ENCODE measurements at regions not wholly inside any gene's neighbourhood (a gene's known extent, or its start where the extent isn't known, plus 50 kb on each side); places are given as distances from the start of the nearest gene placed in this dataset.

GRCh38 chr2:183868153-183868552 lies 730.2 kb upstream of the ZNF804A start:
- no peaks in the 10 kb centered on the region for H3K79me2 ChIP-seq (replicated peaks; ENCODE audit: insufficient read depth)
- H3K4me3 Mint-ChIP-seq, result no peak overlapping the region
- no peak overlapping the region for H3K4me2 ChIP-seq
- TF ChIP-seq JUNB (IDR thresholded peaks at IDR 0.05; ENCODE audit: unreplicated experiment) (no peak), STAT1 (IDR thresholded peaks at IDR 0.05; ENCODE audit: unreplicated experiment) (no peak), ETS1 (IDR thresholded peaks at IDR 0.05) (no peak), ZNF331 (CRISPR knock-in tag; IDR thresholded peaks at IDR 0.05; ENCODE audit: low read depth) (no peak), CTCF (conservative IDR thresholded peaks at IDR 0.05; ENCODE audit: low read depth in 2 of 2) (no peak), EZH2 (IDR thresholded peaks at IDR 0.05; ENCODE audit: low read depth, unreplicated experiment) (no peak), ZNF462 (CRISPR knock-in tag; IDR thresholded peaks at IDR 0.05) (no peak), CREB1 (CRISPR knock-in tag; IDR thresholded peaks at IDR 0.05; ENCODE audit: low read depth) (no peak), POLR2AphosphoS5 (IDR thresholded peaks at IDR 0.05; ENCODE audit: low read depth) (no peak), NANOG (IDR thresholded peaks at IDR 0.05; ENCODE audit: borderline replicate concordance) (no peak), ZNF114 (CRISPR knock-in tag; IDR thresholded peaks at IDR 0.05) (no peak), REST (IDR thresholded peaks at IDR 0.05; ENCODE audit: unreplicated experiment) (no peak), EZH2phosphoT487 (IDR thresholded peaks at IDR 0.05; ENCODE audit: unreplicated experiment) (no peak)
- ATAC-seq (no peak), DNase-seq (ENCODE audit: low spot score) (no peak)
- H3K4me3 ChIP-seq, result no peak overlapping the region
- no peaks in the 10 kb centered on the region for H4K20me1 ChIP-seq (replicated peaks; ENCODE audit: insufficient read depth)
- no peaks in the 10 kb centered on the region for H3K4me1 Mint-ChIP-seq
- no peak overlapping the region for H2AFZ ChIP-seq
- H3K27me3 ChIP-seq (ENCODE audit: insufficient read depth), result no peaks in the 10 kb centered on the region
- no peak overlapping the region for H3K27ac ChIP-seq (ENCODE audit: low read depth)
- H3K27ac Mint-ChIP-seq, result no peak overlapping the region
- no peaks in the 10 kb centered on the region for H3K9me3 Mint-ChIP-seq
- H3K4me1 ChIP-seq (ENCODE audit: insufficient read depth), result no peaks in the 10 kb centered on the region
- H3K9me2 ChIP-seq (ENCODE audit: insufficient read depth), result no peaks in the 10 kb centered on the region
- no peaks in the 10 kb centered on the region for H3K27me3 Mint-ChIP-seq (ENCODE audit: insufficient read depth, low read depth, poor library complexity)
- H3K36me3 Mint-ChIP-seq (ENCODE audit: low read depth), result no peaks in the 10 kb centered on the region
- H3F3A ChIP-seq (replicated peaks; ENCODE audit: low read depth), result no peaks in the 10 kb centered on the region
- no peaks in the 10 kb centered on the region for H3K36me3 ChIP-seq (ENCODE audit: insufficient read depth)

All from GM23338 (cell line).